ENCODE measurements at regions not wholly inside any gene's neighbourhood (a gene's known extent, or its start where the extent isn't known, plus 50 kb on each side); places are given as distances from the start of the nearest gene placed in this dataset.

DNA sequence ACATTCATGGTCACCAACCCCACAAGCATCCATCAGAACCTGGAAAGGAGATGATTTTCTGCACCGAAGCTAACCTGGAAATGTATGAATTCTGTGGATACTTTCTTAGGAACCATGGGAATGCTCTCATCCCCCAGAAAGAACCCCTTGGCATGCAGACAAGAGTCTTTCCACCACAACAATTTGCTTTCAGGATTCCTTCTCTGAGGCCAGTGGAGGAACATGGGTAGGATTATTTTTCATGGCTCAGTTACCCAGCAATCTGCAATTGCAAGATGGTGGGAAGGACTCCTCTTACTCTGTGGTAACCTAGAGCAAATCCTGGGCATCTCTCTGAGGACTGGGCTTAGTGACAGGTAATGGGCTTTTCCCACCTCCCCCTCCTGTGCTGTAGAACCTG is 131.9 kb upstream of the MSX1 start (continued):
- TF ChIP-seq, protein P1, sequence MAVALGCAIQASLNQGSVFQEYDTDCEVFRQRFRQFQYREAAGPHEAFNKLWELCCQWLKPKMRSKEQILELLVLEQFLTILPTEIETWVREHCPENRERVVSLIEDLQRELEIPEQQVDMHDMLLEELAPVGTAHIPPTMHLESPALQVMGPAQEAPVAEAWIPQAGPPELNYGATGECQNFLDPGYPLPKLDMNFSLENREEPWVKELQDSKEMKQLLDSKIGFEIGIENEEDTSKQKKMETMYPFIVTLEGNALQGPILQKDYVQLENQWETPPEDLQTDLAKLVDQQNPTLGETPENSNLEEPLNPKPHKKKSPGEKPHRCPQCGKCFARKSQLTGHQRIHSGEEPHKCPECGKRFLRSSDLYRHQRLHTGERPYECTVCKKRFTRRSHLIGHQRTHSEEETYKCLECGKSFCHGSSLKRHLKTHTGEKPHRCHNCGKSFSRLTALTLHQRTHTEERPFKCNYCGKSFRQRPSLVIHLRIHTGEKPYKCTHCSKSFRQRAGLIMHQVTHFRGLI (tag by site-specific recombination; IDR thresholded peaks at IDR 0.05): no peak
- TF ChIP-seq, protein P2, sequence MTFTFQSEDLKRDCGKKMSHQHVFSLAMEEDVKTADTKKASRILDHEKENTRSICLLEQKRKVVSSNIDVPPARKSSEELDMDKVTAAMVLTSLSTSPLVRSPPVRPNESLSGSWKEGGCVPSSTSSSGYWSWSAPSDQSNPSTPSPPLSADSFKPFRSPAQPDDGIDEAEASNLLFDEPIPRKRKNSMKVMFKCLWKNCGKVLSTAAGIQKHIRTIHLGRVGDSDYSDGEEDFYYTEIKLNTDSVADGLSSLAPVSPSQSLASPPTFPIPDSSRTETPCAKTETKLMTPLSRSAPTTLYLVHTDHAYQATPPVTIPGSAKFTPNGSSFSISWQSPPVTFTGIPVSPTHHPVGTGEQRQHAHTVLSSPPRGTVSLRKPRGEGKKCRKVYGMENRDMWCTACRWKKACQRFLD (tag by site-specific recombination; IDR thresholded peaks at IDR 0.05): no peak
- TF ChIP-seq GFI1B (tag by site-specific recombination; IDR thresholded peaks at IDR 0.05) (no peak), ZNF114 (tag by site-specific recombination; IDR thresholded peaks at IDR 0.05) (no peak), ZNF501 (tag by site-specific recombination; IDR thresholded peaks at IDR 0.05) (no peak), ZNF280C (tag by site-specific recombination; IDR thresholded peaks at IDR 0.05) (no peak), REST (tag by site-specific recombination; IDR thresholded peaks at IDR 0.05) (no peak), SETDB1 (IDR thresholded peaks at IDR 0.05; ENCODE audit: insufficient read length, low read length) (no peak)
- TF ChIP-seq, protein P3, sequence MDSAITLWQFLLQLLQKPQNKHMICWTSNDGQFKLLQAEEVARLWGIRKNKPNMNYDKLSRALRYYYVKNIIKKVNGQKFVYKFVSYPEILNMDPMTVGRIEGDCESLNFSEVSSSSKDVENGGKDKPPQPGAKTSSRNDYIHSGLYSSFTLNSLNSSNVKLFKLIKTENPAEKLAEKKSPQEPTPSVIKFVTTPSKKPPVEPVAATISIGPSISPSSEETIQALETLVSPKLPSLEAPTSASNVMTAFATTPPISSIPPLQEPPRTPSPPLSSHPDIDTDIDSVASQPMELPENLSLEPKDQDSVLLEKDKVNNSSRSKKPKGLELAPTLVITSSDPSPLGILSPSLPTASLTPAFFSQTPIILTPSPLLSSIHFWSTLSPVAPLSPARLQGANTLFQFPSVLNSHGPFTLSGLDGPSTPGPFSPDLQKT (IDR thresholded peaks at IDR 0.05; ENCODE audit: borderline replicate concordance, low read depth, low read length): no peak
- TF ChIP-seq, protein P4, sequence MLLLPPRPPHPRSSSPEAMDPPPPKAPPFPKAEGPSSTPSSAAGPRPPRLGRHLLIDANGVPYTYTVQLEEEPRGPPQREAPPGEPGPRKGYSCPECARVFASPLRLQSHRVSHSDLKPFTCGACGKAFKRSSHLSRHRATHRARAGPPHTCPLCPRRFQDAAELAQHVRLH (tag by site-specific recombination; IDR thresholded peaks at IDR 0.05): no peak

DNA sequence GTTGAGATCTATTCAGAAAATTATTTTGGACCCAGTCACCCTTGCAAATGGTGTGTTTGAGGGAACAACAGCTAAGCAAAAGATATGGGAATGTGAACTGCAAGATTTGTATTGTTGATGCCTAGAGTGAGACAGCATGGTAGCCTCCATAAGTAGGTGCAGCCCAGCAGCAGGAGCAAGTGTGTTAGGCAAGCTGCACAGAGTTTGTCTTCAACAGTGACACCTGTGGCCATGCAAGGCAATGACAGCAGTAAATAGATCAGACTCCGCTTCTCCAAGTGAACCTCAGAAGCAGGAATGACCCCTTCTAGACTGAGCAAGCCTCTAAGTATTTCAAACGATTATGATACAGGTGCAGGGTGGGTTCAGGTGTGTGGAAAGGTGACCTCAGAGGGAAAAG is 133.4 kb upstream of the MSX1 start:
- Histone ChIP-seq H3K36me3 (ENCODE audit: control insufficient read depth in 2 of 2, insufficient read depth in 1 of 2, low read length in 2 of 2) (no peaks in the 10 kb centered on the region), H3K4me1 (ENCODE audit: control insufficient read depth, insufficient read depth, low read length) (no peaks in the 10 kb centered on the region), H3K27ac (ENCODE audit: extremely low read depth, low read depth, low read length) (no peak overlapping the region), H3K9me3 (ENCODE audit: control insufficient read depth, insufficient read depth, low read depth, low read length) (no peaks in the 10 kb centered on the region), H3K4me3 (ENCODE audit: low read depth, low read length) (no peak overlapping the region)
- POLR2A ChIA-PET: no interaction called here
- TF ChIP-seq TRIM28 (IDR thresholded peaks at IDR 0.05; ENCODE audit: borderline replicate concordance, low read length): peak; percentile 97; the same call in 1 of the 2 replicates
- peak; percentile 82 for TF ChIP-seq SETDB1 (IDR thresholded peaks at IDR 0.05; ENCODE audit: insufficient read length, low read length)
- no peak for TF ChIP-seq ZNF747 (tag by site-specific recombination; IDR thresholded peaks at IDR 0.05)
- TF ChIP-seq ZNF2 (tag by site-specific recombination; IDR thresholded peaks at IDR 0.05): peak; percentile 98
- CTCF ChIA-PET: interaction anchor here (0.6 to 1.0 kb wide), 3 partner anchors 8 to 64 kb away, joined by 3 read pairs; no protein-coding TSS in a partner anchor

DNA sequence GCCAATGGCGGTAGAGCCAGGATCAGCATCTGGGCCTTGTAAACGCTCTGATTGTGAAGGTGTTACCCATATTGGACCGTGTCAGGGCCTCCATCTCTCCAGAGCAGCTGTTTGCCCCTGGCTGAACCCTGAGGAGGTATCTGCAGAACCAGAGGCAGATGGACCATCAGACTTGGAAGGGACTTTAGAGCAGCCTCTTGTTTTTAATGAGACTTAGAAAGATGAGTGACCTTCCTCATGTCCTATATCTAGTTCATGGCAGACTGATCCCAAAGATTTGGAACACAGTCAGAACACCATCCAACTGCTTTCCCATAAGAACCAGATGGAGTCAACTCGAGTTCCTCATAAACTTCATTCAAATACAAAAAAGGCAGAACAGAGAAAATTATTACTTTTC is 135.1 kb upstream of the MSX1 start:
- H3K4me3 ChIP-seq (ENCODE audit: low read depth, low read length): no peak overlapping the region
- ChIA-PET POLR2A (no interaction called here), CTCF (no interaction called here)
- H3K9me3 ChIP-seq (ENCODE audit: control insufficient read depth, insufficient read depth, low read depth, low read length): no peaks in the 10 kb centered on the region
- H3K36me3 ChIP-seq (ENCODE audit: control insufficient read depth in 2 of 2, insufficient read depth in 1 of 2, low read length in 2 of 2): no peaks in the 10 kb centered on the region
- H3K27ac ChIP-seq (ENCODE audit: extremely low read depth, low read depth, low read length): no peak overlapping the region
- H3K4me1 ChIP-seq (ENCODE audit: control insufficient read depth, insufficient read depth, low read length): no peaks in the 10 kb centered on the region
- no peak for TF ChIP-seq ZNF280C (tag by site-specific recombination; IDR thresholded peaks at IDR 0.05)
- TF ChIP-seq IKZF3 (tag by site-specific recombination; IDR thresholded peaks at IDR 0.05): no peak
- TF ChIP-seq ZNF10 (tag by site-specific recombination; IDR thresholded peaks at IDR 0.05): no peak
- no peak for TF ChIP-seq ZNF157 (tag by site-specific recombination; IDR thresholded peaks at IDR 0.05)
- no peak for TF ChIP-seq ZNF529 (tag by site-specific recombination; IDR thresholded peaks at IDR 0.05; ENCODE audit: insufficient replicate concordance)
- no peak for TF ChIP-seq ZXDB (tag by site-specific recombination; IDR thresholded peaks at IDR 0.05)
- no peak for TF ChIP-seq ZFP69B (tag by site-specific recombination; IDR thresholded peaks at IDR 0.05)
- TF ChIP-seq ZNF76 (tag by site-specific recombination; IDR thresholded peaks at IDR 0.05; ENCODE audit: borderline replicate concordance, low read depth): no peak
- TF ChIP-seq ZNF707 (tag by site-specific recombination; IDR thresholded peaks at IDR 0.05): no peak
- TF ChIP-seq ZNF184 (tag by site-specific recombination; IDR thresholded peaks at IDR 0.05): no peak

Data from HEK293 (cell line).